GM04503 (cell line): ENCODE measurements at regions not wholly inside any gene's neighbourhood (a gene's known extent, or its start where the extent isn't known, plus 50 kb on each side); places are given as distances from the start of the nearest gene placed in this dataset.

Experiments
- DNase-seq: peaks from one replicate; pipeline ENCODE4 v3.0.0-alpha.2; 2012; ENCODE audit warnings: low read depth

- DNase-seq: no peak
These were observed 95.8 kb downstream of the BDNF start for GRCh38 chr11:27604416-27604815.

GRCh38 chr11:27603376-27603990 is 96.8 kb downstream of the BDNF start:
- DNase-seq: no peak

- no peak for DNase-seq
These were observed 94.1 kb upstream of the LIN7C start for GRCh38 chr11:27600656-27601055.

GRCh38 chr11:27599217-27599616 is 92.6 kb upstream of the LIN7C start:
- no peak for DNase-seq

- DNase-seq: no peak
These were observed 90.2 kb upstream of the LIN7C start for GRCh38 chr11:27596802-27597201.

GRCh38 chr11:27596388-27596787 is 89.8 kb upstream of the LIN7C start:
- DNase-seq: no peak

GRCh38 chr11:27592098-27592780 is 85.7 kb upstream of the LIN7C start:
- DNase-seq: no peak

GRCh38 chr11:27582621-27583020 is 76.1 kb upstream of the LIN7C start:
- no peak for DNase-seq

- no peak for DNase-seq
These were observed 67.8 kb upstream of the LIN7C start for GRCh38 chr11:27574342-27574741.

- DNase-seq: no peak
These were observed 66.5 kb upstream of the LIN7C start for GRCh38 chr11:27573024-27573423.

GRCh38 chr11:27571154-27571810 is 64.7 kb upstream of the LIN7C start:
- DNase-seq: peak; percentile 12

- no peak for DNase-seq
These were observed 64.0 kb upstream of the LIN7C start for GRCh38 chr11:27570542-27570941.

- DNase-seq: no peak
These were observed 57.1 kb upstream of the LIN7C start for GRCh38 chr11:27563641-27564040.

GRCh38 chr11:27563201-27563600 is 56.6 kb upstream of the LIN7C start:
- DNase-seq: no peak

- DNase-seq: no peak
These were observed 51.8 kb upstream of the LIN7C start for GRCh38 chr11:27558401-27558800.

- peak; percentile 42 for DNase-seq
These were observed 50.7 kb upstream of the LIN7C start for GRCh38 chr11:27557226-27557625.
